Kidney epithelial cell (primary cell): ENCODE measurements at regions not wholly inside any gene's neighbourhood (a gene's known extent, or its start where the extent isn't known, plus 50 kb on each side); places are given as distances from the start of the nearest gene placed in this dataset.

Source experiments
- DNase-seq: peaks from one replicate; pipeline ENCODE4 v3.0.0-alpha.2; 2010; ENCODE audit warnings: low read depth
- H3K27me3 ChIP-seq: 2 replicates; pipeline ENCODE4 v1.6.0; 2011; ENCODE audit warnings: low read length; ENCODE audit not compliant: control insufficient read depth, insufficient read depth
- H3K36me3 ChIP-seq: 2 replicates; pipeline ENCODE4 v1.5.1; 2011; ENCODE audit warnings: low read length; ENCODE audit not compliant: control insufficient read depth, insufficient read depth
- H3K4me3 ChIP-seq: 2 replicates; pipeline ENCODE4 v1.5.1; 2011; ENCODE audit warnings: low read depth, mild to moderate bottlenecking, control low read depth, low read length
- TF ChIP-seq, protein P1 (sequence below): IDR thresholded peaks from 2 replicates; pipeline ENCODE4 v1.5.1; 2011; ENCODE audit warnings: mild to moderate bottlenecking, moderate library complexity, low read length, control low read depth, inconsistent platforms; ENCODE audit not compliant: insufficient read depth, poor library complexity, severe bottlenecking

DNA sequence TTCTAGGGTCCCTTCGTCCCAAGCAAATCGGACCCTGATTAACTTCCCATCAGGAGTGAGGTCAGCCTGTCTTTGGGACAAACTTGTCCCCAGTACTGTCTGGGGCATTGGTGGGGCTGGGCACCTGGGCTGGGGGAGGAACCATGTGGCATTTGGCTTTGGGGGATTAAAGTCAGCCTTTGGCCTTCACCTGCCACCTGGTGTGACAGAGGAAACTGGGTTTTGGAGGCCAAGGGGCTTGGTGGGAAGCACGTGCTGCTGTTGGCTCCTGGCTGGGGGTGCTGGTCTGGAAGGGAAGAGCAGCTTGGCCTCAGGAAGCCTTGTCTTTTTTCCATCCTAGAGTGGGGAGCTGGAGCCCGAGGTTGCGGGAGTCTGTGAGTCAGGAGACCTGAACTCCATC is 78.4 kb upstream of the NECTIN1 start:
- H3K36me3 ChIP-seq = no peaks in the 10 kb centered on the region
- H3K4me3 ChIP-seq = no peak overlapping the region
- TF ChIP-seq, protein P1, sequence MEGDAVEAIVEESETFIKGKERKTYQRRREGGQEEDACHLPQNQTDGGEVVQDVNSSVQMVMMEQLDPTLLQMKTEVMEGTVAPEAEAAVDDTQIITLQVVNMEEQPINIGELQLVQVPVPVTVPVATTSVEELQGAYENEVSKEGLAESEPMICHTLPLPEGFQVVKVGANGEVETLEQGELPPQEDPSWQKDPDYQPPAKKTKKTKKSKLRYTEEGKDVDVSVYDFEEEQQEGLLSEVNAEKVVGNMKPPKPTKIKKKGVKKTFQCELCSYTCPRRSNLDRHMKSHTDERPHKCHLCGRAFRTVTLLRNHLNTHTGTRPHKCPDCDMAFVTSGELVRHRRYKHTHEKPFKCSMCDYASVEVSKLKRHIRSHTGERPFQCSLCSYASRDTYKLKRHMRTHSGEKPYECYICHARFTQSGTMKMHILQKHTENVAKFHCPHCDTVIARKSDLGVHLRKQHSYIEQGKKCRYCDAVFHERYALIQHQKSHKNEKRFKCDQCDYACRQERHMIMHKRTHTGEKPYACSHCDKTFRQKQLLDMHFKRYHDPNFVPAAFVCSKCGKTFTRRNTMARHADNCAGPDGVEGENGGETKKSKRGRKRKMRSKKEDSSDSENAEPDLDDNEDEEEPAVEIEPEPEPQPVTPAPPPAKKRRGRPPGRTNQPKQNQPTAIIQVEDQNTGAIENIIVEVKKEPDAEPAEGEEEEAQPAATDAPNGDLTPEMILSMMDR = no peak
- DNase-seq = no peak
- H3K27me3 ChIP-seq = peaks cover 2% of the 10 kb centered on the region

DNA sequence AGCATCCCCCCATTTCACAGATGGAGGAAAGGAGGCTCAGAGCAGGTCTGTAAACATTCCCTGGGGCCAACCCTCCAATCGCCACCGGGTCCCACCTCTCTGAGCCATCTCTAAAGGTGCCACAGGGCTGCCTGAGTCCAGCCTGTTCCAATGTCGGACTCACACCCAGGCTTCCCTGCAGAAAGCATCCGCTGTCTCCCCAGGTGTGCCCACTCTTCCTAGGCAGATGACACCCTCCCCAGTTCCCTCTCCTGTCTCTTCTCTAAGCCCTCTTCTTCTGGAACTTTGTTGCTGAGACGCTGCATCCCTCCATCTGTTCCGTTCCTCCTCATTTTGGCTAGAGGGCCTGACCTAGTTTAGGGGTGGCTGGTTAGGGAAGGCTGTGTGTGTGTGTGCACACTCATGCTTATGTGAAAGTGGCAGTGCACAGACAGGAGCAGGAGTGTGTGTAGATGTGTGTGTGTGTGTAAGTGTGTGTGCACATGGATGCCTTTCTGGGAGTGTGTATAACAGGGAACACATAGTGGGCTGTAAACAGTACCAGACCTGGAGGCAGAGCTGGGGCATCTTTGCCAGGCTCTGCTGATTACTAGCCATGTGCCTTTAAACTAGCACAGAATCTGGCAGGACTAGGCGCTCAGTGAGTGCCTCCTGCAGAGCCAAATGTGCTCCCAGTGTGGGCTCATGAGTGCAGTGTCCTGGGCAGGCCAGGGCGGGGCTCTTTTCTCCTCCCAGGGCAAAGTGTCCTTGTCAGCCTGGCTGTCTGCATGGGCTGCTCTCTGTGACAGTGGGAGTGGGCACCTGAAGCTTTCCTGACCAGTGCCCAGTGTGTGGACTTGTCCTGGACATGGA is 77.3 kb upstream of the NECTIN1 start:
- H3K27me3 ChIP-seq = peaks cover 2% of the 10 kb centered on the region
- TF ChIP-seq, protein P1 = no peak

GRCh38 chr11:119805663-119806062 is 76.7 kb upstream of the NECTIN1 start:
- H3K4me3 ChIP-seq = no peak overlapping the region
- H3K36me3 ChIP-seq = no peaks in the 10 kb centered on the region
- H3K27me3 ChIP-seq = peaks cover 4% of the 10 kb centered on the region
- DNase-seq = no peak
- TF ChIP-seq, protein P1 = no peak

More for the DNA sequence above, 77.3 kb upstream of the NECTIN1 start:
- Histone ChIP-seq H3K36me3 (no peaks in the 10 kb centered on the region), H3K4me3 (no peak overlapping the region)
- DNase-seq = no peak

DNA sequence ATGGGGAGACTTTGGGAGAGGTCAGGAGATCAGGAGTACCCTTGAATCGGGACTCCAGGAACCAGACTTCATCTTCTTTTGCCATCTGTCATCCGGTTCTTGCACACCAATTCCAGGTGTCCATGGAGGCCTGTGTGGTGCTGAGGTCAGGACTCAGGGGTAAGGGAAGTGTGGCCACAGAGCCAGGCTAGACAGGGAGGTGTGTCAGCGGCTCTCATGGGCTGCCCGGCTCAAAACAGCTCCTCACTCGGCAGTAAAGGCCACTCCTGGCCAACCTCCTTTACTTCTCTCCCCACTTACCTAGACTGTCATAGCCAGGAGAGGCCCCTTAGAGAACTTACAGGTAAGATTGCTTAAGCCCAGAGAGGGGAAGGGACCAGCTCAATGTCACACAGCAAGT is 75.7 kb upstream of the NECTIN1 start:
- Histone ChIP-seq H3K27me3 (peaks cover 4% of the 10 kb centered on the region), H3K36me3 (no peaks in the 10 kb centered on the region), H3K4me3 (no peak overlapping the region)
- TF ChIP-seq, protein P1 = no peak
- no peak for DNase-seq

- Histone ChIP-seq H3K36me3 (no peaks in the 10 kb centered on the region), H3K4me3 (no peak overlapping the region), H3K27me3 (peaks cover 4% of the 10 kb centered on the region)
- no peak for DNase-seq
- TF ChIP-seq, protein P1 = no peak
These were observed 74.8 kb upstream of the NECTIN1 start for GRCh38 chr11:119803726-119804294.
